Dermis microvascular lymphatic vessel endothelial cell (primary cell): ENCODE measurements at regions not wholly inside any gene's neighbourhood (a gene's known extent, or its start where the extent isn't known, plus 50 kb on each side); places are given as distances from the start of the nearest gene placed in this dataset.
A peak's percentile ranks its signal among the peaks of the same experiment; 100 is the strongest.

Experiments used
- DNase-seq, 2 donors: peaks; one replicate each; pipeline versions ENCODE4 v3.0.0 to v3.0.0-alpha.2; 2010; ENCODE audit warnings: low read depth in 2 of 2

DNA sequence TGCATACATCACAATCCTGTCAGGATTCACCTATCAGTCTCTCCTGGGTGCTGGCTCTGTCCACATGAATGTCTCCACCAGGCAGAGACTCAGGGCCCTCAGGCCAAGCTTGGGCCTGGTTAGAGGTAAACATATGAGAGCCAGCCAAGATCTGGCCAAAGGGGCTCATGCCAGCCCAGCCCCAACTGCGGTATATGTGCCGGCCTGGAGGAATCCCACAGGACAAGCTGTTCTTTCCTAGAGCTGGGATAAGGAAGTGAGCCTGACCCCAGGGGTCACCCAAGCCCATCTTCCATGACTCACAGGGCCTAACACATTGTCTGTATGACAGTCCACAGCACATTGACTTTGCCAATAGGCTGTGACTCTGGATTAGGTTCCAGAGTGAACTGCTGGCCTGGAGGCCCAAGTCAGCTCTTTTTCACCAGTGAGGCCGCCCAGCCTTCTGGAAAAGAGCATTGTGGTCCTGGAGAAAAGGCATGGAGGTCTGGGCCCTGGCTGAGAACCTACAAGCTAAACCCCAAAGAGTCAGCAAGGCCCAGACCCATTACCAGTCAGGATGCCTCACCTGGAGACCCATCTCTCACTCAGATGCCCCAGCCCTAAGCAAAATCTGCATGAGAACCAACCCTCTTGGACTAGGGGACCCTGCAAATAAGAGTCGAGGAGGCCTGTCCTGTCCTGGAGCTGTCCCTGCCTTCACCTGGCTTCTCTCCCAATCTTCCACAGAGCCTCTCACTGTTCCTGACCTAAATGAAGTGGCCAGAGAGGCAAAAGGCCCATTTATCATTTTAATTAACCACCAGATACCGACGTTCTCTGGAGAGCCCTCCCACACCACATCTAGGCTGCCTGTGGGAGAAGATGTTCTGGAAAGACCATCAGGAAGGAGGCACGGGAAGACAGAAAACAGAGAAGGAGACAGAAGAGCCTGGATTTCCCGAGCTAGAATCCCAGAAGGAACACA, 120.9 kb upstream of the PKDCC start:
- peak in 1 of 2 donors; percentile 4 for DNase-seq

DNA sequence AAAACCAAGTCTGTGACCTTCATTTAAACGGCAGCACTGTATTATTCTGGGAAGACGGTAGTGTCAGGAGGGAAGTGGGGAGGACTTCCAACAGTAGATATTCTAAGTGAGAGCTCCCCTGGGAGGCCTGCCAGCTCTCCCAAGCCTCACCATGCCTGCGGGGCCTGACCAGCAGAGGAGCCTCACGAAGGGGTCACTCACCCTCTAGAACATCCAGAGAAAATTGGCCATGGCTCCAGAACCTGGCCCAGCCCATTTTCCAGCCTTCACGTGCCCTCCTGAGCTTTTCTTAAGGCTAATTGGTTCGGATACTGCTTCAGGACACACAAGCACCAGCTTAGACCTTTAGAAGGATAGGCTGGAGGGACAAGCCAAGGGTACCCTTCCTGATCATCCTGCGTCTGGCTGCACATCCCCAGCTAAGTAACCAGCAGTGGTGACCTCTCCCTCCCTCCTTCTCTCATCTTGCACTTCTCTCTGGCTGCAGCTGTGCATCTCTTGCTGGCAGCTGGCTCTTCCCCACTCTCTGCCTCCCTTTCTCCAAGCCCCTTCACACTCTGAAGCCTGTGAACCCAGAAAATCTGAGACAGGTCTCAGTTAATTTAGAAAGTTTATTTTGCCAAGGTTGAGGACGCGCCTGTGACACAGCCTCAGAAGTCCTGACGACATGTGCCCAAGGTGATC, 120.1 kb upstream of the PKDCC start:
- DNase-seq = no peak

DNA sequence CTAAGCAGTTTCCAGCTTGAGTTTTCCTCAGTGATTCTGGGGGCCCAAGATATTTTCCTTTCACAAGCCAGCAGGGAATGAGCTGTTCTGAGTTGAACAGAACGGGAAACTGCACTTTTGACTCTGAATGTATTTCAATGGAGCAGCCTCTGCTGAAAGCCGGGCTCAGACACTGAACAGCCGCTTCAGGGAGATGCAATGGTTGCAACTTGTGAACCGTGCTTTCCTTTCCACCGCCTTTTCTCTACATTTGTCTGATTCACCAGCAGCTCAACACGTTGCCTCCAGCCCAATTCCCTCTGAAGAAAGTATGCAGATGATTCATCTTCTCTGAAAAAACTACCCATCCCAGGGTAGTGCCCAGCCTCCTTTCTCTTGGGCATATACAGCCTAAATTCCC, 119.3 kb upstream of the PKDCC start:
- DNase-seq = no peak

DNA sequence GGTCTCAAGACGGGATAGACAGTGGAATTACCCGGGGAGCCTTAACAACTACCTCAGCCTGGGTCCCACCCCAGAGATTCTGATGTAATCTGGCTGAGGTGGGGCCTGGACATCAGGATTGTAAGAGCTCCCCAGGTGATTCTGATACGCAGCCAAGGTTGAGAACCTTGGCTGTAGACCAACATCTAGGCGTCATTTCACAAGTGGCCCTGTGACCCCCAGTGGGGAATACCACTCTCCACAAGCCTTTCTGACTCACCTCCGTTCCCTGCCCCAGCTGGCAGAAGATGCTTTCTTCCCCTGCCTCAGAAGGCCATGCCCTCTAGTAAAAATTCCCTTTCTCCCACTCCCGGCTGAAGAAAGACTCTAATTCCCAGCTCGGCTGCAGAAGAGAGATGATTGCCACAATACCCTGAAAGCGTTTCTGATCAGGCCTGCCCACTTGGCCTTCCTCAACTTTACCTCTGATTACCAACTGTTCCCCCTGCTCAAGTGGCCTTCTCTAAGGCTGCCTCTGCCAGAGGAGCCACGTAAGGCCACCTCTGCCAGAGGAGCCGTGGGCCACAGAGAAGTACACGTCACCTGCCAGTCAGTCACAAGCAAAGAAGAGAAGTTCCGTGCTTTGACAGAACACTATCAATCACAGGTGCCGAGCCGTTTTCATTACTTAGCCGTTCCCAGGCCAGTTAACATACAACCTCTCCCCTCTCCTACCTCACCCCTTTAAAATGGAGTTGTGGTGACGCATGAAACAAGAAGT, 116.8 kb upstream of the PKDCC start:
- DNase-seq = no peak

DNA sequence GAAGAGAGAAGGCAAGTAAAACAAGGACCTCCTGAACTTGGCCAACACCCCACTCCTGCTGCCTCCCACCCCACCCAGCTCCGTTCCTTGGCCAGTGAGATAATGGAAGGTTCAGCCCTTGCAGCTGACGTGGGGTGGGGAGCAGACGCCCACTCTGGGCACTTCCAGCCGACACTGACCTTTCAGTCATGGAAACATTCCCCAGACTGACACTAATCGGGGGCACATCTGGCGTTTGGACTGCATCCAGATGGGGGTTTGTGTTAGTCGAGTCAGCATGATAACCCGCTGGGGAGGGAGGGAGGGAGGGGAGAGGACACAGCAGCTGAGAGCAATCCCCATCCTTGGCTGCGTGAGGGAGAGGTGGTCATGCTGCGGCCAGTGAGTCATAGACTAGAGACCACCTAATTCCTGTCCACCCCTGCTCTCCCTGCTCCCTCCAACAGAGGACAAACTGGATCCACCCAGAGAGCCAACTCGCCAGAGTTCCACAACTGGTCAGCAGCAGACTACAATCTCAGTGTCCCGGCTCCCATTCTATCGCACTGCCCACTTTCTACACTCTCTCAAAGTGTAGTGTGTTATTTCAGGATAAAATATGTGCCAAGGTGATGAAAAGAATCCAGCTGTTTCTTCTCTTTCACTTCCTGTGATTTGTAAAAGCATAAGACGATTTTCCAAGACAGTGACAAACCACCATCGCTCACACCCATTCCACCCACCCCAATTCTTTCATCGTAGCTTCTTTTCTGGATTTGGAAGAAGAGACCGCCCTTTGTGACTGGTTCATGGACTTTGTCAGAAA, 115.4 kb upstream of the PKDCC start:
- no peak for DNase-seq

DNA sequence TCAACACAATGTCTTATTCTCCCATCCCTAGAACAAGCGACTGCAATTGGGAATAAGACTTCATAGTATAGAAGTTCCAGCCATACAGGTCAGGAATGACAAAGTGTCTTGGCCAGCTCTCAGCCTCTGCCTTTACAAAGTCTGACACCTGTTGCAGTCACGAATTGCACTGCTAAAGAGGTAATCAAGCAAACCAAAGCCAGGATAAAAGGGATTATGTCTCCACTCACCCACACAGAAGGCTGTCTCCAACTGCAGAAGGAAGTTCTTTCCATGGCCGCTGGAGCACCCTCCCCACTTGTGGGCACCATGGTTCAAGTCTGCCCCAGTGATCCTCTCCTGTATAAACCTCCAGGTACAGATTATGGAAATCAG, 114.8 kb upstream of the PKDCC start:
- DNase-seq = no peak

DNA sequence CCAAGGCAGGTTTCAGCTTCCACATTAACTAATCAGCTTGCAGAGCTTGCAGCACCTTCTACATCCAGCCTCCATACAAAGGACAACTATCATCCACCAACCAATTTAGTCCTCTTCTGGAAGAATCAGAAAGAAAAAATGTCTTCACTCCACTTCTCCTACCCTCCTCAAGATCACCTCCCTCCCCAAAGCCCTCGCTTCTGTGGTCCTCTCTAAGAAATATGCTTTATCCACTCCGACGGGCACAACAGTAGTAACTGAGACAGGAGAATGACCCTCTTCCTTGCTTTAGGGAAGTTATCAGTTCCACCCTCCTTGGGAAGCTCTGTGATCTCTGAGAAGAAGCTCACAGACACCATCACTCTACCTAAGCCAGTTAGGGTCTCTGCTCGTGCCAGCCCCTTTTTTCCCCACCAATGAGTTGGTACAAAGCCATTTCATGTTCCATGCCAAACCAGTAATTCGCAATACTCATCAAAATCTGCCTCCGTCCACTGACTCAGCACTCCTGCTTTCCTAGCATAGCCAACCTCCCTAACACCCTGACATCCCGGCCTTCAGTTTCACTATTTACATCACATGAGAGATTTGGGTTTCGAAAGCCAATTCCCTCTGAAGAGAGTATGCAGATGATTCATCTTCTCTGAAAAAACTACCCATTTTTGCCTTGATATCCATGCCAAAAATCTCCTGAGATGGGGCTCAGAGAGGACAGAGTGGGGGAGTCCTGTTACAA, 114.1 kb upstream of the PKDCC start:
- no peak for DNase-seq

DNA sequence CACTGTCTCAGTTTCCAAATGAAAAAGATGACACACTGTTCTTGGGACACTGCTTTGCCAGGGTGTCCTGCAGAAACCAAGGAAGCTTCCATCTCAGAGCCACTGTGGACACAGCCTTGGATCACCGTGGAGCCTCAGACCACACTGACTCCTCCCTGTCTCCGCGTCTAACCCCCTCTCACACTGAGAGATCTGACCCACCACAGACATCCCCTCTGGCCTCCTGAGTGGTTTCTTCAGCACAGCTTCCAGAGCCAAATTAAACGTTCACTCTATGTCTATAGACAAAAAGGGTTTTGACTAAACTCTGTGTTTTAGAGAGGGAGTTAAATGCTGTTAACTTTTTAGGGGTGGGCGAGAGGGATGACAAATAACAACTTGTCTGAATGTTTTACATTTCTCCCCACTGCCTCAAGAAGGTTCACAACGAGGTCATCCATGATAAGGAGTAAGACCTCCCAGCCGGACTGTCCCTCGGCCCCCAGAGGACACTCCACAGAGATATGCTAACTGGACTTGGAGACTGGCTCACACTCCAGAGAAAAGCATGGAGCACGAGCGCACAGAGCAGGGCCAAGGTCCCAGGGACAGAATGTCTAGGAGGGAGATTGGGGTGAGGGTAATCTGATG, 113.4 kb upstream of the PKDCC start:
- DNase-seq = no peak

DNA sequence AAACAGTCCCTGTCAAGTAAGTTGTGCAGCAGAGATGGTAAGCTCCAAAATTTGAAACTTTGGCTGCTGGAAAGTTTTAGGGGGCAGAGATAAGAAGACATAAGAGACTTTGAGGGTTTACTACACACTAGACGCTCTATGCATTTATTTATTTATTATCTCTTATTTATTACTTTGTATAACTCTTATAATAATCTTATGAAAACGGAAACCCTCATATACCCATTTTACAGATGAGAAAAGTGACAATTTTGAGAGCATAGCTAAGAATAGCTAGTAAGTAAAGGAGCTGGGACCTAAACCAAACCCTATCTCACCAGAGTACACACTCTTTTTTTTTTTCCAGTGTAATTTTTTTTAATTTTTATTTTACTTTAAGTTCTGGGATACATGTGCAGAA, 112.8 kb upstream of the PKDCC start:
- DNase-seq = no peak

DNA sequence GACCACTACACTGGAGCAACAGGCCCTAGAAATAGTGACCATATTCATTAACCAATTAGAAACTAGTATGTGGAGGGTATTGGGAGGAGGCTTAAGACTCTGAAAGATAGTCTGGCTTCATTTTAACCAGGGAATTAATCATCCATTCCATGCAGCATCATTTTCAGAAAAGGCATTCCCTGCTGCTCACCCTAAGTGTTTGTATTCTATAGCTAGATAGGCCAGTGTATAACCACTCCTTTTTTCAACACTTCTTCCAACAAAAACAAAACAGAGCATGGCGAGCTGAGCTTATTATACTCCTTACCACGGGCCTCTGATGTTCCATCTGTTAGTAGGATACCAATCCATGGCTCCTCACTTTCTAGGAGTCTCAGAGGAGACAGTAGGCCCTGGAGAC, 112.0 kb upstream of the PKDCC start:
- DNase-seq = no peak

DNA sequence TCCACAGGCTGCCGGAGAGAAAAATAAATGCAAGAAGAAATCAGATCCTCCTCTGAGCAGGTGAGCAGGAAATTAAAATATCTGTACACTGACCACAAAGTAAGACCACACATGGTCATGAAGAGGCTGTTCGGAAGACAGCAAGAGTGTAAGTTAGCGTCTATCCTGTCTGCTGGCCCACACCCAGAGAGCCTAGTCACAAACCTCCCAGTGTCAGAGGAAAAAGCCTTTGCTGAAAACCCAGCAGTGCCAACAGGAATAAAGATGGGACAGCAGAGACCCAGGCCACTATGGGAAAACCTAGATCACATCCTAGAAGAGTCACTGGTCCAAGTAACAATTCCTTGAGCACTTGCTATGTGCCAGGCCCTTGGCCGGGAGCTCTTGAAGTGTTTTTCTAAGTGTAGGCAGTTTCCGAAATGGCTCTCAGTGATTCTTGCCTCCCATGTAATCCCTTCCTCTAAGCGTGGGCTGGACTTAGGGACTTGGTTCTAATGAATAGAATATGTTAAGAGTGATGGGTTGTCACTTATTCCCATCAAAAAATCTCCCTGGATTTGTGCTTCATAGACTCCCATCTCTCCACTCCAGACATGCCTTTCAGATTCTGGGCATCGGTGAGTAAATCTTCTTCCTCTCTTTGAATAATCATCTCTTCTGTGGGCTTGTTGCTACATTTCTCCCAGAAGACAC, 110.9 kb upstream of the PKDCC start:
- no peak for DNase-seq

DNA sequence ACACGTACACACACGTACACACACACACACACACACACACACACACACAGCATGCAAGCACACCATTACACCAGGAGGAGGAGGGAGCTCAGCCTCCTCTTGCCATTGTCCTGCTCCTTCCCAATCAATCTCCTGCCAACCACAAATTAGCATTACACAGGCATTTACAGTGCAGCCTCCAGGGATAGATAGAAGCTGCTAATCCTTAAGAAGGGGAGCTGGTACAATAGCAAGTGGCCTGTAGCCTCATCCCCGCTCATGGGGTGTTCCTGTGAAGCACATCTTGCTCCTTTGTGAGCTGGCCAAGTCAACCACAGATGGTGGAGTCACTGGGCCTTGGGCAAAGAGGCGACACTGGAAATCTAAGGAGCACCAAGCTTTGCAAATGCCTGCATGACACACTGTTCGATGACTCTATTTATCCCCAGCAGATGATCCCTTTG, 110.3 kb upstream of the PKDCC start:
- DNase-seq = no peak

DNA sequence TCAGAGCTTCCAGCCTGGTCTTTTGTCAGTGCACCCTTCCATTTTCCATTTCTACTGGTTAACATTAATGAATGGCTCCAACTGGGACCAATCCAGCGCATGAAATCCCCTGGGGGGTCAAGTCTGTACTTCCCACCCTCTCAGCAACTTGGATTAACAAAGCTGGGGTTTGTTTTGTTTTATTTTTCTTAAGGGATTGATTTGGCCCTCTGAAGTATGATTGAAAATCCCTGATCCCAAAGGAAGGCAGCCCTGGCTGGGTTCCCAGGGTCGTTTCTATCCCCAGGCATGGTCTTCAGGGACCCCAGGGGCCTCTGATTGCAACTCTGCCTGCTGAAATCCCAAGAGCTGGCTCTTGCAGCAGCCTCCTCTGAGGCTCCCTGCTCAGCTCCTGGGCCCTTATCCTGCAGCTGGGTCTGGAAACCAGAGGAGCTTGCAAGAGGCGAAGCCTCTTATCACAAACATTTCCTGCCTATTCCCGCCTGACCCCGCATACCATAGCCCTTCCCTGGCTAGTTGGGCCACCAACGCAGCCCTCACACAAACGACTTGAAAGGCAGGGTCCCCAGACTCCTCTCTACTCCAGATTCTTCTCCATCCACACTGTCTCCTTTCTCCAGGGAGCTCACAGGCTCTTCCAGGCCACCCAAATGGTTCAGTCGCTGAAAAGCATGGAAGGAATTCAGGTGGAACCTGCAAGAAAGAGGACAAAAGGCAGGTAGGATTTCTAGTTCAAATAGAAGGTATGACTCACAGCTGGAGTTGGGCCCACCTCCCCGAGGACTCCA, 109.7 kb upstream of the PKDCC start:
- no peak for DNase-seq

DNA sequence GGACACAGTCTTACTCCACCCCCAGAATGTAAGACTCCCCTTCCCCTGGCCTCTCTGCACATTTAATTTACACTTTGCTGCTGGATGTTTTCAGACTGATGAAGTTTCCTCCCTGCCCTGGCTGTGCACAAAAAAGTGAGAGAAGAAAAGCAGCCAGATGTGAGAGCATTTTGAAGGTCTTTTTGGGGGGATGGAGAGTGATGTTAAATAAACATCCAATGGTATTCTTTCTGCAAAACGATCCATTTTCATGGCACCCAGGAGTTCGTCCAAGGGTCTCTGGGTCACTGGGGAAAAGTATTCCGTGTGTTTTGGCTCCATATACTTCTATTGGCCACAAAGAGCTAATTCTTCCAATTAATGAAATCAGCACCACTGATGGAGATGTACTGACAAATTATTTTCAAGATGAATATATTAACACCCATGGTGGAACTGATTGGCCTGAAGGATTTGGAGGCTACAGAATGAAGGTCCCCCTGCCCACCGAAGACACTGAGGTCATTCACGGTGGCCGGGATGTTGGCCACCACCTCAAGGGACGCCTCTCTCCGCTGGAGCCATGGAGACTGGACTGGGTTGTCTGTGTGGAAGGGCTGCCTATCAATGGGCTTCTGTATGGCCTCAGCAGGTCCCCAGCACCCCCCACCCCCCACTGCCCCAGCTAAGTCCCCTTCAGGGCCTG, 107.6 kb upstream of the PKDCC start:
- no peak for DNase-seq

DNA sequence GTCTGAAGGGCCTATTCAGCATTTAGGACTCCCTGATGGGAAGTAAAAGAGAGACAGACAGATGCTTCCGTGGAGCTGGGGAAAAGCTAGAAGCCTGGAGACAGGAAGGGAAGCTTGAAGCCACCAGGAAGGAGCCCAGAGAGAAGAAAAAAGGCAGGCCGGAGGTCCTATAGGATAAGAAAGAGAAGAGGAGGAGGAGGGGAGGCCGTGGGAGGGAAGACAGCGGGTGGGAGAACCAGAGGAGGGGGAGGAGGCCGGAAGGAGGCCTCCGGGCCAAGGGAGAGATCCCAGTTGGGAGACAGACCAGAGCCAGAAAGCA, 107.1 kb upstream of the PKDCC start:
- DNase-seq = no peak

DNA sequence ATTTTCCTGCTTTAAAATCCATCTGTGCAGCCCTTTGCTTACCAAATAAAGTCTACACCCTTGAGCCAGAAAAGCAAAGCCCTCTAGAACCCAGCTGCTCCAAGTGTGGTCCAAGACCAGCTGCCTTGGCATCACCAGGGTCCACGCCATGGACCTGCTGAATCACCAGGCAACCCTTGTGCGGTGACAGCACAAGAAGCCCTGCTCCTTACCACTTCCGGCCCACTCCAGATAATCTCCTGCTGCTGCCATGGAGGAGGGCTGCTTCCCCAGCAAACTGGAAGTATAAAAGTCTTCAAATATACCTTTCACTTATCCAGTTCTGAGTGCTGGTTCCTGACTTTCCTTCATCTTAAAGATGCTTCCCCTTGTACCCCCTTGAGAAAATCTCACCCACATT, 106.0 kb upstream of the PKDCC start:
- DNase-seq = no peak

DNA sequence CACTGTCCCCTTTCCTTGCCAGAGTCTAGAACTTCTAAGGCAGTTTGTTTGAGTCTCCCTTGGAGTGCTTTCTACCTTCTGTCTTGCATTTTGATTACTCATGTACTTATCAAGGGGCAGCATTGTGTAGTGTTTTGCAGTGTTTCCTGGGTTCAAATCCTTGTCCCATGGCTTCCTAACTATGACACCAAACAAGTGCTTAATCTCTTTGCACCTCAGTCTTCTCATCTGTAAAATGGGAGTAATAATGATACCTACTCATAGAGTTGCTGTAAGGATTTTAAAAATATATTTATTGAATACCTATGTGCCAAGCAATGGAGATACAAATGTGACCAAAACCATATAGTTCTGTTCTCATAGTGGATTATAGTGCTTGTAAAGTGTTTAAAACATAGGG, 105.5 kb upstream of the PKDCC start:
- DNase-seq = no peak

DNA sequence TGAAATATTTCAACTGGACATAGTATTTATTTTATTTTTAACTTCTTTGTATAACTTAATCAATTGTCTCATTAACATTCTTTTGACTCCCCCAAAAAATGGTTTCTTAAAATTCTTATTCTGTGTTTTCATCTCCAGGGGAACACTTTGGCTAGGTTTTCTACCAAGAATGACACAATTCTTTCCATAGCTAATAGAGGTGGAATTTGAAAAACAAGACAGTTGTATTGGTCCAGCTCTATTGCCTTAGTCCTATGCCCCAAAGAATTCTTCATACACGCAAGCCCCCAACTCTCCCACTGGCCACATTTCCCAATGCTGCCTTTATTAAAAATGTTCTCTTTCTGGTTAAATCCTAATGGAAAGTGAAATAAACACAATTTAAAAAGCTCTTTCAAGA, 104.7 kb upstream of the PKDCC start:
- no peak for DNase-seq
